GM13976 (cell line): ENCODE measurements at regions not wholly inside any gene's neighbourhood (a gene's known extent, or its start where the extent isn't known, plus 50 kb on each side); places are given as distances from the start of the nearest gene placed in this dataset.

Source experiments
- DNase-seq: peaks from one replicate; pipeline ENCODE4 v3.0.0; 2012; ENCODE audit warnings: low spot score
- CTCF ChIP-seq: IDR thresholded peaks from 2 replicates; pipeline ENCODE4 v1.5.1; 2012; ENCODE audit warnings: borderline replicate concordance, mild to moderate bottlenecking; ENCODE audit not compliant: insufficient read depth; ENCODE audit errors: extremely low read depth, missing control alignments, control extremely low read depth
- in situ Hi-C: fragments of 300-500 bp; cut with MboI; formaldehyde crosslinking; loops from one replicate; pipeline ENCODE4 v1.12.0; 2022; ENCODE audit warnings: low sequenced_read_pairs, mixed read lengths, inconsistent platforms; ENCODE audit not compliant: unreplicated experiment

DNA sequence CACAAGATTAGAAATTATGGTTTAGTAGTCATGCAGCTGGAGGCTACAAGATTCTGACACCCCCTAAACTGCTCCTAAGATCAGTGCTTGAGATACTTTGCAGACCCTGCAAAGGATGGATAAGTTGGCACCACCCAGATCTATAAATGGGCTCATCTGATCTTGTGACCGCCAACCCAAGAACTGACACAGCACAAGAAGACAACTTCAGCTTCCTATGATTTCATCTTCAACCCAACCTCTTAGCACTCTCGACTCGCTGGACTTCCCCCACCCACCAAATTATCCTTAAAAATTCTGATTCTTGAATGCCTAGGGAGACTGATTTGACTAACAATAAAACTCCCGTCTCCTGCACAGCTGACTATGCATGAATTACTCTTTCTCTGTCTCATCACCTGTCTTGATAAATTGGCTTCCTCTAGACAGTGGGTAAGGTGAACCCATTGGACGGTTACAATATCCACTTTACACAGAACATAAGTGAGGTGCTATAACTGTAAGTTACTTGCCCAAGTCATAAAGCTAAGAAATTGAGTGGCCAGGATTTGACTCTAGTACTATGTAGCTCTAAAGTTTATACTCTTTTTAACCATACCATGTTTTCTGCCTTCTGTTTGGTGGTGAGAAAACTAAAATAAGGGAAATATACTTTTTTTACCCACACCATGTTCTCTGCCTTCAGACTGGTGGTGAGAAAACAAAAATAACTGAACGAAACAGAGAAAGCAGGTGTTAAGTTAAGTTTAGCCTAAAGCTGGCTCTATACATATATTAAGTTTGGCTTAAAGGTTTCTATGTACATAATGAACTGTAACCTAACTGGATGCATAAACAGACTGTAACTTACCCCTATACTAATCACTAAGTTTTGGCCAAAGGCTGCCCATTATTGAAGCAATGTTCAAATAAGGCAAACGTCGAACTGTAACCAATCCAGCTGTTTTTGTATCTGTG is 962.3 kb upstream of the NXPH2 start:
- in situ Hi-C loops, result no loop called here
- DNase-seq, result no peak
- TF ChIP-seq CTCF, result no peak

- TF ChIP-seq CTCF, result no peak
- in situ Hi-C loops, result no loop called here
- DNase-seq, result no peak
Measured at GRCh38 chr2:139737659-139738058, 957.5 kb upstream of the NXPH2 start.

DNA sequence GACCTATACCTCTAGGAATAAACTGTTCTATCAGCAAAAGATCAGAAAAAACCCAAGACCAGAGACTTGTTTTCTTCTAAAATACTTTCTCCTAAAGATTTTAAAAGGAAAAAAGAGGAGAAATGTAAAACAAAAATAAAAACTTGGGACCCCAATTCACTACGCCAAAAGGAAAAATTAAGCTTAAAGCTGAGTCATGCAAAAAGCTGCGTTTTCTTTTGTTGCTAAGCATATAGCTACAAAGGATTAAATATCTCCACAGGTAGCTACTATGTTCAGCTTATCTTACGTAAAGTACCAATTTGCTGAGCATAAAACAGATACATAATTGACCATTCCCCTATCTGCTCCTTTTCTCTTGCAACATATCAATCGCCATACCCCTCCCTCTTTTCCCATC is 950.0 kb upstream of the NXPH2 start:
- in situ Hi-C loops, result no loop called here
- no peak for DNase-seq
- TF ChIP-seq CTCF, result no peak

GRCh38 chr2:139721411-139721995 is 941.3 kb upstream of the NXPH2 start:
- no peak for TF ChIP-seq CTCF
- in situ Hi-C loops, result no loop called here
- DNase-seq, result no peak

DNA sequence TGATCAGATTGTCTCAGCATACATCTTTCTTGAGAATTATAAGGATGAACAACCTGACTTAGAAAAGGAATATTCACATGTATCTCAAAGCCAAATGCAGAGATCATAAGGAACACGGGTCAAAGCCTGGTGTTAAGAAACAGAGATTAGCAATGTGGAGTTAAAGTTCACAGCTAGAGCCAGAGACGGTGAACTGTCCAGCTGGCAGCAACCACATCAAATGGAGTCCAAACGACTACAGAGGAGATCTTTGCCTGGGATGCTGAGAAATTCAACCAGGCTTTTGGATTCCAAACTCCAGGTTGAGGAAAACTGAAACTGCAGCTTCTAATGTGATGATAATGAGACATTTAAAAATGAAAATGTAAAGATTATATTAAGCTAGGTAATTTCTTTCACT is 939.9 kb upstream of the NXPH2 start:
- TF ChIP-seq CTCF, result no peak
- in situ Hi-C loops, result no loop called here
- DNase-seq, result no peak

- in situ Hi-C loops, result no loop called here
- no peak for TF ChIP-seq CTCF
- no peak for DNase-seq
Measured at GRCh38 chr2:139704606-139705005, 924.4 kb upstream of the NXPH2 start.
